GM04503 (cell line): ENCODE measurements at regions not wholly inside any gene's neighbourhood (a gene's known extent, or its start where the extent isn't known, plus 50 kb on each side); places are given as distances from the start of the nearest gene placed in this dataset.
"Not testable (repeated sequence)": the region's sequence is repeated elsewhere in the genome, so short reads cannot be mapped to it uniquely, and the experiment has no call there.

Experiments
- DNase-seq: peaks from one replicate; pipeline ENCODE4 v3.0.0-alpha.2; 2012; ENCODE audit warnings: low read depth

GRCh38 chr13:48844676-48845075, 131.0 kb upstream of the FNDC3A start:
- no peak for DNase-seq

- no peak for DNase-seq
Observed at GRCh38 chr13:48849515-48849914, 126.2 kb upstream of the FNDC3A start.

- DNase-seq, result no peak
Observed at GRCh38 chr13:48851707-48852106, 124.0 kb upstream of the FNDC3A start.

- DNase-seq, result no peak
Observed at GRCh38 chr13:48852911-48853727, 122.6 kb upstream of the FNDC3A start.

GRCh38 chr13:48853728-48854102, 122.0 kb upstream of the FNDC3A start:
- no peak for DNase-seq

- DNase-seq, result no peak
Observed at GRCh38 chr13:48857576-48857975, 118.1 kb upstream of the FNDC3A start.

- no peak for DNase-seq
Observed at GRCh38 chr13:48858122-48858902, 117.4 kb upstream of the FNDC3A start.

GRCh38 chr13:48859272-48860105, 116.2 kb upstream of the FNDC3A start:
- DNase-seq, result no peak

GRCh38 chr13:48860364-48860763, 115.3 kb upstream of the FNDC3A start:
- no peak for DNase-seq

GRCh38 chr13:48862572-48862971, 113.1 kb upstream of the FNDC3A start:
- no peak for DNase-seq

- no peak for DNase-seq
Observed at GRCh38 chr13:48864100-48864499, 111.6 kb upstream of the FNDC3A start.

- DNase-seq, result no peak
Observed at GRCh38 chr13:48866249-48866648, 109.5 kb upstream of the FNDC3A start.

- no peak for DNase-seq
Observed at GRCh38 chr13:48873081-48873480, 102.6 kb upstream of the FNDC3A start.

- DNase-seq, result no peak
Observed at GRCh38 chr13:48873587-48873986, 102.1 kb upstream of the FNDC3A start.

- no peak for DNase-seq
Observed at GRCh38 chr13:48874165-48874564, 101.5 kb upstream of the FNDC3A start.

- no peak for DNase-seq
Observed at GRCh38 chr13:48875047-48875446, 100.7 kb upstream of the FNDC3A start.

GRCh38 chr13:48876289-48876688, 99.4 kb upstream of the FNDC3A start:
- no peak for DNase-seq

GRCh38 chr13:48879432-48879831, 96.3 kb upstream of the FNDC3A start:
- no peak for DNase-seq

- no peak for DNase-seq
Observed at GRCh38 chr13:48879854-48880253, 95.9 kb upstream of the FNDC3A start.

- DNase-seq, result not testable (repeated sequence)
Observed at GRCh38 chr13:48883786-48884185, 91.9 kb upstream of the FNDC3A start.

GRCh38 chr13:48885027-48885395, 90.7 kb upstream of the FNDC3A start:
- no peak for DNase-seq

GRCh38 chr13:48888613-48889012, 87.1 kb upstream of the FNDC3A start:
- no peak for DNase-seq

- no peak for DNase-seq
Observed at GRCh38 chr13:48890391-48890790, 85.3 kb upstream of the FNDC3A start.
